ENCODE measurements at regions not wholly inside any gene's neighbourhood (a gene's known extent, or its start where the extent isn't known, plus 50 kb on each side); places are given as distances from the start of the nearest gene placed in this dataset.

GRCh38 chr9:108105885-108106284 is 616.3 kb upstream of the KLF4 start:
- no peak for TF ChIP-seq POLR2A (IDR thresholded peaks at IDR 0.05)
- no peak for TF ChIP-seq CTCF (IDR thresholded peaks at IDR 0.05)
